Adrenal gland (tissue), 9 donors: ENCODE measurements at regions not wholly inside any gene's neighbourhood (a gene's known extent, or its start where the extent isn't known, plus 50 kb on each side); places are given as distances from the start of the nearest gene placed in this dataset.

Experiments used
- DNase-seq, 7 donors: peaks; one replicate each; pipeline ENCODE4 v3.0.0-alpha.2; 2019 to 2020
- H3K27ac ChIP-seq, 5 donors: fragments of 200-600 bp; sonication (generic) in 4 of 5; 1 replicate in 3 of 5; 2 replicates in 2 of 5; pipeline versions ENCODE4 v1.5.1 to v1.8.0; 2016 to 2020; ENCODE audit warnings: mild to moderate bottlenecking in 1 of 5
- H3K27me3 ChIP-seq: fragments of 200-600 bp; 2 replicates; pipeline ENCODE4 v1.8.0; 2021
- H3K36me3 ChIP-seq, 2 donors: fragments of 200-600 bp; replicated peaks in 1 of 2; 1 replicate in 1 of 2; 2 replicates in 1 of 2; pipeline versions ENCODE4 v1.5.1 to v1.8.0; 2018 to 2022
- H3K4me1 ChIP-seq, 2 donors: fragments of 200-600 bp; replicated peaks in 1 of 2; 1 replicate in 1 of 2; 2 replicates in 1 of 2; pipeline versions ENCODE4 v1.5.1 to v1.8.0; 2018 to 2021
- H3K4me3 ChIP-seq, 4 donors: fragments of 200-600 bp; sonication (generic) in 3 of 4; one replicate each; pipeline ENCODE4 v1.5.1; 2016 to 2018
- H3K9me3 ChIP-seq, 3 donors: fragments of 200-600 bp; sonication (generic) in 1 of 3; replicated peaks in 1 of 3; 1 replicate in 2 of 3; 2 replicates in 1 of 3; pipeline versions ENCODE4 v1.5.1 to v1.8.0; 2016 to 2021
- CTCF ChIP-seq, 6 experiments: fragments of 450-650 bp in 4 of 6; fragments of 200-600 bp in 2 of 6; sonication (generic) in 1 of 6; IDR thresholded peaks; 1 replicate in 5 of 6; 2 replicates in 1 of 6; pipeline versions ENCODE4 v1.5.1 to v1.8.0; 2016 to 2021; ENCODE audit warnings: antibody characterized with exemption in 6 of 6, mild to moderate bottlenecking in 2 of 6, moderate library complexity in 1 of 6
- POLR2A ChIP-seq, 2 donors: fragments of 450-650 bp; IDR thresholded peaks; one replicate each; pipeline ENCODE4 v1.6.1; 2017; ENCODE audit warnings: antibody characterized with exemption in 2 of 2, mild to moderate bottlenecking in 2 of 2, moderate library complexity in 1 of 2
- WGBS, 4 donors: extraction: QIAGEN DNeasy Blood & Tissue Kit in 2 of 4; methylation state at CpG; one replicate each; pipeline versions ENCODE4 v1.1.5 to v1.1.7; 2013 to 2017; 5-methylcytosine and 5-hydroxymethylcytosine counted together
- intact Hi-C, 2 donors: fragments of 100-400 bp; cut with DNase I; formaldehyde crosslinking; loops; one replicate each; pipeline versions ENCODE4 v1.14.1 to v1.15.0; 2022 to 2023
- donor health status: healthy with polysubstance abuse.
- donor health status: Bipolar disorder and iron deficiency.
- donor health status: DM: yes; HTN: yes; CAD: no.
- donor health status: DM: no; HTN: no; CAD: no.
- donor health status: DM: no; HTN: no; CAD: no.

GRCh38 chrX:45781901-45782553 is 581.4 kb upstream of the DIPK2B start:
- TF ChIP-seq POLR2A (IDR thresholded peaks at IDR 0.05) (no peak), CTCF (IDR thresholded peaks at IDR 0.05) (peak in 4 of 6 experiments; percentile 13 to 28 (median 21))
- H3K27me3 ChIP-seq: peaks cover 22% of the 10 kb centered on the region
- H3K27ac ChIP-seq: no peak overlapping the region
- DNase-seq: peak in 2 of 7 donors; percentile 11 to 22
- WGBS, 4 donors: 43 to 58% (median 53%) methylated on average over 4 of the region's 4 CpGs
- intact Hi-C loops: no loop called here
- H3K4me3 ChIP-seq: no peak overlapping the region
- no peaks in the 10 kb centered on the region for H3K9me3 ChIP-seq
- no peaks in the 10 kb centered on the region for H3K4me1 ChIP-seq
- no peaks in the 10 kb centered on the region for H3K36me3 ChIP-seq

GRCh38 chrX:45778616-45779015 is 577.9 kb upstream of the DIPK2B start:
- Histone ChIP-seq H3K9me3 (no peaks in the 10 kb centered on the region), H3K4me3 (no peak overlapping the region), H3K4me1 (no peaks in the 10 kb centered on the region), H3K36me3 (no peaks in the 10 kb centered on the region), H3K27ac (no peak overlapping the region), H3K27me3 (peaks cover 14% of the 10 kb centered on the region)
- 67 to 82% (median 74%) methylated on average over 1 of the region's 1 CpG for WGBS, 4 donors
- DNase-seq: no peak
- intact Hi-C loops: loop anchor here in 1 of 2 donors (10.0 kb wide), 1 partner anchor 264 kb away; no protein-coding TSS in a partner anchor
- TF ChIP-seq POLR2A (IDR thresholded peaks at IDR 0.05) (no peak), CTCF (IDR thresholded peaks at IDR 0.05) (no peak)

GRCh38 chrX:45777366-45777765 is 576.7 kb upstream of the DIPK2B start:
- Histone ChIP-seq H3K36me3 (no peaks in the 10 kb centered on the region), H3K27me3 (peaks cover 11% of the 10 kb centered on the region), H3K4me3 (no peak overlapping the region), H3K9me3 (no peaks in the 10 kb centered on the region), H3K4me1 (peaks cover 0 to under 1% of the 10 kb centered on the region in 2 donors), H3K27ac (no peak overlapping the region)
- DNase-seq: no peak
- 57 to 89% (median 77%) methylated on average over 3 of the region's 3 CpGs for WGBS, 4 donors
- intact Hi-C loops: loop anchor here in 1 of 2 donors (10.0 kb wide), 1 partner anchor 263 kb away; no protein-coding TSS in a partner anchor
- TF ChIP-seq CTCF (IDR thresholded peaks at IDR 0.05) (no peak), POLR2A (IDR thresholded peaks at IDR 0.05) (no peak)

GRCh38 chrX:45775468-45775867 is 574.8 kb upstream of the DIPK2B start:
- Histone ChIP-seq H3K4me3 (no peak overlapping the region), H3K9me3 (no peaks in the 10 kb centered on the region), H3K4me1 (peaks cover 0 to 6% of the 10 kb centered on the region in 2 donors), H3K27me3 (peaks cover 11% of the 10 kb centered on the region), H3K36me3 (no peaks in the 10 kb centered on the region), H3K27ac (no peak overlapping the region)
- WGBS, 4 donors: 42 to 56% (median 48%) methylated on average over 2 of the region's 2 CpGs
- intact Hi-C loops: loop anchor here in 1 of 2 donors (10.0 kb wide), 1 partner anchor 261 kb away; no protein-coding TSS in a partner anchor
- TF ChIP-seq POLR2A (IDR thresholded peaks at IDR 0.05) (no peak), CTCF (IDR thresholded peaks at IDR 0.05) (no peak)
- DNase-seq: no peak
